MCF 10A (cell line): ENCODE measurements at regions not wholly inside any gene's neighbourhood (a gene's known extent, or its start where the extent isn't known, plus 50 kb on each side); places are given as distances from the start of the nearest gene placed in this dataset.

ENCODE experiments used
- BruUV-seq: library from RNA; stranded (reverse); fragments of 400-500 nt; replicated peaks from 2 replicates; lab custom pipeline; 2021; lab: Mats Ljungman, UMichigan
- CTCF ChIA-PET: fragments of 300-600 bp; sonication (Branson Sonifier 250); formaldehyde crosslinking; extraction: SDS; loops from one replicate; lab custom pipeline; 2021; ENCODE audit warnings: antibody characterized with exemption, inconsistent platforms; lab: Yijun Ruan, JAX
- POLR2A ChIA-PET: fragments of 300-600, 350-650 bp; sonication (Branson Sonifier 250); formaldehyde crosslinking; extraction: SDS; loops from one replicate; lab custom pipeline; 2020; ENCODE audit warnings: antibody characterized with exemption, inconsistent platforms; lab: Yijun Ruan, JAX
- DNase-seq: peaks from one replicate; pipeline ENCODE4 v3.0.0-alpha.2; 2018; ENCODE audit not compliant: unreplicated experiment
- H3K27ac Mint-ChIP-seq: one replicate; pipeline ENCODE4 v1.8.0; 2022; ENCODE audit warnings: mild to moderate bottlenecking, low read depth, mixed read lengths; ENCODE audit not compliant: unreplicated experiment
- H3K27me3 Mint-ChIP-seq: one replicate; pipeline ENCODE4 v1.8.0; 2022; ENCODE audit warnings: mixed read lengths; ENCODE audit not compliant: insufficient read depth, unreplicated experiment
- H3K36me3 Mint-ChIP-seq: one replicate; pipeline ENCODE4 v1.8.0; 2022; ENCODE audit warnings: mild to moderate bottlenecking, moderate library complexity, mixed read lengths; ENCODE audit not compliant: insufficient read depth, unreplicated experiment
- H3K4me1 Mint-ChIP-seq: one replicate; pipeline ENCODE4 v1.8.0; 2022; ENCODE audit warnings: mixed read lengths; ENCODE audit not compliant: insufficient read depth, unreplicated experiment
- H3K4me3 Mint-ChIP-seq: one replicate; pipeline ENCODE4 v1.8.0; 2022; ENCODE audit warnings: mild to moderate bottlenecking, moderate library complexity, mixed read lengths; ENCODE audit not compliant: unreplicated experiment
- H3K9me3 Mint-ChIP-seq: one replicate; pipeline ENCODE4 v1.8.0; 2022; ENCODE audit warnings: mixed read lengths; ENCODE audit not compliant: unreplicated experiment
- CTCF ChIP-seq: fragments of 200-600 bp; IDR thresholded peaks from one replicate; pipeline ENCODE4 v1.8.0; 2022; ENCODE audit warnings: antibody characterized with exemption, mild to moderate bottlenecking; ENCODE audit not compliant: unreplicated experiment
- intact Hi-C: fragments of 100-400 bp; cut with micrococcal nuclease; formaldehyde crosslinking; loops from 2 replicates; pipeline ENCODE4 v1.14.1; 2022

DNA sequence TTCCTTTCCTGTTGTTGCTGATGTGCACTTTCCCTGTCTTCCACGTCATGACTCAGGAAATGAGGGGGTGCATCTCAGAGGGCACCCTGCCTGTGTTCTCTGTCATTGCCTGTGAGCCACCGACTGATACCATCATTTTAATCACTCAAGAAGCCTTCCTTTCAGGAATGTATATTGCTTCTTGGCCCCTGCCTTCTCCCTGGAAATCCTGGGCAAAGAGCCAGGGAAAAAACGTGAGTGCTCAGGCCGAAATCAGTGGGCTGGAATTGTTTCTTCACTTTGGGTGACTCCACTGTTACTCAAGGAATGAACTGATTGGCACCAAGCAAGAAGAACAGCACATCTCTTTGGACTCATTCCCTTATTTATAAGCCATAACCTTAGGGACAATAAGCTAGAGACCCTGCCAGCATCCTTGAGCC lies 126.1 kb downstream of the SNX18 start:
- no peak for TF ChIP-seq CTCF
- ChIA-PET POLR2A (interaction anchor here (0.5 to 1.2 kb wide), 2 partner anchors 16 to 28 kb away, joined by 3 to 4 read pairs; no protein-coding TSS in a partner anchor), CTCF (no interaction called here)
- Mint-ChIP-seq H3K4me1 (peaks cover 45% of the 10 kb centered on the region), H3K27me3 (no peaks in the 10 kb centered on the region), H3K36me3 (no peaks in the 10 kb centered on the region), H3K9me3 (peaks cover 7% of the 10 kb centered on the region), H3K27ac (no peak overlapping the region), H3K4me3 (no peak overlapping the region)
- no TSS peak for BruUV-seq
- DNase-seq = peak; percentile 97
- intact Hi-C loops = loop anchor here (5.0 to 10.0 kb wide), 3 partner anchors 94 to 201 kb away; partner anchors contain the start of gene SNX18

- Mint-ChIP-seq H3K4me3 (no peak overlapping the region), H3K27ac (no peak overlapping the region), H3K4me1 (peaks cover 14% of the 10 kb centered on the region), H3K9me3 (no peaks in the 10 kb centered on the region), H3K36me3 (no peaks in the 10 kb centered on the region), H3K27me3 (no peaks in the 10 kb centered on the region)
- intact Hi-C loops = loop anchor here (5.0 to 10.0 kb wide), 3 partner anchors 98 to 205 kb away; partner anchors contain the start of gene SNX18
- POLR2A ChIA-PET = no interaction called here
- CTCF ChIA-PET = interaction anchor here (0.7 to 1.1 kb wide), 3 partner anchors 64 to 228 kb away, joined by 3 read pairs; no protein-coding TSS in a partner anchor
- DNase-seq = no peak
- TF ChIP-seq CTCF = no peak
- no TSS peak for BruUV-seq
These were observed 122.1 kb downstream of the SNX18 start for GRCh38 chr5:54639621-54640020.

DNA sequence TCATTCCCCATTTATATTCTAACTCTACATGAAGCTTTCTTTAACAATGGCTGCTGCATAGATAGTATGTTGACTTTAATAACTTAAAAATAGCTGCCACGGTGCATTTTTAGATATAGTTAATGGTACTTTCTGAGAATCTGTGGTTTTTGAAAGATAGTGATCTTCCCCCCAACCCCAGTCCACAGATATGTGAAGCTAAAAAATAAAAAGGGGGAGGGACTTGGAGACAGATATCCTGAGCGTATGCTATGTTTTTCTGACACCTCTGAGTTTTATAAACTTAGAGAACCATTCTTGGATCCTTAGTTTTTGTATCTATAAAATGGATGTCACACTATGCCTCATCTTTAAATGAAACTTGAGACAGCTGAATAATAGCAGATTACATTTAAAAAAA lies 120.5 kb downstream of the SNX18 start:
- POLR2A ChIA-PET = interaction anchor here (0.7 kb wide), 1 partner anchor 30 kb away, joined by 3 read pairs; no protein-coding TSS in a partner anchor
- no peaks in the 10 kb centered on the region for H3K36me3 Mint-ChIP-seq
- no peak overlapping the region for H3K27ac Mint-ChIP-seq
- no peak for TF ChIP-seq CTCF
- no peaks in the 10 kb centered on the region for H3K4me1 Mint-ChIP-seq
- intact Hi-C loops = no loop called here
- H3K9me3 Mint-ChIP-seq = no peaks in the 10 kb centered on the region
- H3K4me3 Mint-ChIP-seq = no peak overlapping the region
- CTCF ChIA-PET = interaction anchor here (0.7 to 1.3 kb wide), 2 partner anchors 34 to 105 kb away, joined by 3 to 4 read pairs; no protein-coding TSS in a partner anchor
- no peaks in the 10 kb centered on the region for H3K27me3 Mint-ChIP-seq
- no peak for DNase-seq
- BruUV-seq = no TSS peak

- Mint-ChIP-seq H3K9me3 (no peaks in the 10 kb centered on the region), H3K27ac (no peak overlapping the region), H3K4me1 (no peaks in the 10 kb centered on the region), H3K27me3 (no peaks in the 10 kb centered on the region), H3K36me3 (no peaks in the 10 kb centered on the region), H3K4me3 (no peak overlapping the region)
- intact Hi-C loops = no loop called here
- POLR2A ChIA-PET = interaction anchor here (0.7 kb wide), 1 partner anchor 29 kb away, joined by 3 read pairs; no protein-coding TSS in a partner anchor
- DNase-seq = no peak
- BruUV-seq = no TSS peak
- TF ChIP-seq CTCF = no peak
- CTCF ChIA-PET = interaction anchor here (0.7 to 1.3 kb wide), 3 partner anchors 34 to 229 kb away, joined by 3 to 4 read pairs (median 4); no protein-coding TSS in a partner anchor
These were observed 120.1 kb downstream of the SNX18 start for GRCh38 chr5:54637654-54638053.
